Stimulated activated CD8-positive, alpha-beta memory T cell treated with anti-CD3 and anti-CD28 coated beads, Interleukin-2, amount 100 ng/mL, for 1 hour (primary cell): ENCODE measurements at regions not wholly inside any gene's neighbourhood (a gene's known extent, or its start where the extent isn't known, plus 50 kb on each side); places are given as distances from the start of the nearest gene placed in this dataset.
"Not testable (repeated sequence)": the region's sequence is repeated elsewhere in the genome, so short reads cannot be mapped to it uniquely, and the experiment has no call there.

Experiments
- DNase-seq, 2 donors: peaks; one replicate each; pipeline ENCODE4 v3.0.0-alpha.2; 2020; ENCODE audit warnings: low read depth in 2 of 2

DNA sequence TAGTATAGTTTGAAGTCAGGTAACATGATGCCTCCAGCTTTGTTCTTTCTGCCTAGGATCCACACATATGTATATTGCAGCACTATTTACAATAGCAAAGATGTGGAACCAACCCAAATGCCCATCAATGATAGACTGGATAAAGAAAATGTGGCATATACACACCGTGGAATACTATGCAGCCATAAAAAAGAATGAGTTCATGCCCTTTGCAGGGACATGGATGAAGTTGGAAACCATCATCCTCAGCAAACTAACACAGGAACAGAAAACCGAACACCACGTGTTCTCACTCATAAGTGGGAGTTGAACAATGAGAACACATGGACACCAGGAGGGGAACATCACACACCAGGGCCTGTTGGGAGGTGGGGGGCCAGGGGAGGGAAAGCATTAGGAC lies 1111.5 kb downstream of the BRD1 start:
- DNase-seq: not testable (repeated sequence)

DNA sequence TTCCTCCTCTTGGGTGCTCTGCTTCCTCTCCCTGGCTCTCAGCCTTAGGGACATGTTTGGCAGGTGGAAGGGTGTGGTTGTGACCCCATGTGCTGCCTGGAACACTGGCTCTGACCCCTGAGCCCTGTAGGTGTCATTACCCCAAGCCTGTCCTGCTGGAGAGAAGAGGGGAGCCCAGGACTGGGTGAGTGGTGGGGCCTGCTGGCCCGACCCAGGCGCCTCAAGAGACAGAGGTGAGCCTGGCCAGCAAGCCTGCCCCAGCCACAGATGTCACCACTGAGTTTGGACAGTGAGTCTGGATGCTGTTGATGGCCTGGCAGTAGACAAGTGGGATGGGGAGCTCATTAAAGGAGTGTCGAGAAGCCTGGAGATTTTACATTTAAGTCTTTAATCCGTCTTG lies 1112.2 kb downstream of the BRD1 start:
- no peak for DNase-seq

DNA sequence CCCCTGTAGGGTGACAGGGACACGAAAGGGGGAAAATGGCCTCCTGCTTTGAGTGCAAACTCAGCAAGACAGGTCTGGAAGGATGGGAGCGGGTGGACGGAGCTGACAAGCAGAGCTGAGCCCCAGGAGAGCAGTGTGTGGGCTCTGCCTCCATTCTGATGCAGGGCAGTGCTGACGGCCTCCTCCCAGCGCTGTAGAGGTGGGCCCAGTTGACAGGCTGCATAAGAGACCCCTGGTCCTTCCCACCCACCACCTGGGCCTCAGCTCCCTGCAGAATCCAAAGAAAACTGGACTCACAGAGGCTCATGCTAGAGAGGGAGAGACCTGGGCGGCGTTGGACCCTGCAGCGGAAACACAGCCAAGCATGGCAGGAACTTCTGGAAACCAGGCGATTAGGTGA lies 1113.4 kb downstream of the BRD1 start:
- DNase-seq: no peak

DNA sequence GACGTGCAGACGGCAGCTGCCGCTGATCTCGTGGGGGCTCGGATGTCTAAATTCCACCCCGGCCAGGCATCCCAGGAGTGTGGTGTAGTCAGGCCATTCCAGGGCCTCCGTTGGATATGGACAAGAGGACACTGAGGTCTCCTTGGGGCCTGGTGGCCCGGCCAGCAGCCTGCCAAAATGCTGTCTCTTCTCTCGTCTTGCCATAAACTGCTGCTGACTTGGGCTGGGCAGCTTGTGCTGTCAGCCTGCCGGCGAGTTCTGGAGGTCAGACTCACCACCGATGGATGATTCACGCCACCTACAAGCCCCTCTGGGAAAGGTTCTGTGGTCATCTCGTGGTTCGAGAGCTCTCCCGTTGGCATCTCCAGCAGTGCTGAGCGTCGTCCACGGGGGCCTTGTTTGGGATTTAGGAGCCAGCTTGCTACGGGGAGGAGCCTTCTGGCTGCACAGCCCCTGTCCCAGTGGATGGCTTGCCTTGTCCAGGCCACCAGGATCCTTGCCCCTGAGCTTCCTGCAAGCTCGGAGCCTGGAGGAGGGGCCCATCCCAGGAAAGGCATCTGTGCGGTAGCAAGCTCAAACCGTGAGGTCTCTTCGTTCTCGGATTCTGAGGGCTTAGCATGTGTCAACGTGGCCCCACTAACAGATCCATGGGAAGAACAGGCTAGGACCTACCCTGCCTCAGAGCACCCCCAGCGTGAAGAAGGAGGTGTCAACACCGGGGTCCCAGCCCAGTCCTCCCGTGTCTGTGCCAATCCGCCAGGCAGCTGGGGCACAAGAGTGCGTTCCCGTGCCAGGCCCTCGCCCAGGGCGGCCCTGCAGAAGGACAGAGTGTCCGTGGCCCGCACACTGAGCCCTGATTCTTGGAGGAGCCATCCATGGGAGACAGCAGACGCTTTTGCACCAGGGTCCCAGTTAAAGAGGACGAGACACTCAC lies 1114.1 kb downstream of the BRD1 start:
- DNase-seq: no peak

DNA sequence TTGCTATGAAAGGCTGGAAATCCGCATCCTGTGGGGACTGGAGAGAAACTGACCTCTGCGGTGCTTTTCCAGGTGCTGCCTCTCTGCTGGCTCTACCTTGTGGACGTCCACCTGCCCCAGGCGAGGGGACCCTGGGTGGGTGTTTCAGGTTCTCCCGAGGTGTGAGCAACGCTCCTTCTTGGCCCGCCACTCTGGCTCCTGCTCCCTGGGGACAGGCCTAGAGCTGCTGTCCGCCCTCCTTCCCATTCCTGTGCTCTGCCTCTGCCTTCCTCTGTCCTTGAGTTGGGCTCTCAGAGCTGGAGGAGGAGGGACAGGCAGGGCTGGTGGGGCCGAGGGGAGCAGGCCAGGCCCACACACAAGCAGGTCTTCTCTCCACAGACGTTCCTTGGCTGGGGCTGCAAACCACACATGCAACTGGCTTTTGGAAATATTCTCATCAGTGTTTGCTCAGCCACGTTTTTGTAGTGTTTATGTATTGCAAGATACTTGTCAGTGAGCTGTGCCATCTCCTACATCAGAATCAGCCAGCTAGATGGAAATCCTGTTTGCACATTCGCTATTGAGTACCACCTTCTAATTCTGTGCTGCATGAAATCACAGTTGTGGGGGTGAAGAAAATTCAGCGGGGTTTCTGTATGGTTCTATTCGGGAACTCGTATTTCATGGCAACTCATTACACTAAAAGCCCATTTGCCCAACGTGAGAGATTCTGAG lies 1115.0 kb downstream of the BRD1 start:
- DNase-seq: no peak

DNA sequence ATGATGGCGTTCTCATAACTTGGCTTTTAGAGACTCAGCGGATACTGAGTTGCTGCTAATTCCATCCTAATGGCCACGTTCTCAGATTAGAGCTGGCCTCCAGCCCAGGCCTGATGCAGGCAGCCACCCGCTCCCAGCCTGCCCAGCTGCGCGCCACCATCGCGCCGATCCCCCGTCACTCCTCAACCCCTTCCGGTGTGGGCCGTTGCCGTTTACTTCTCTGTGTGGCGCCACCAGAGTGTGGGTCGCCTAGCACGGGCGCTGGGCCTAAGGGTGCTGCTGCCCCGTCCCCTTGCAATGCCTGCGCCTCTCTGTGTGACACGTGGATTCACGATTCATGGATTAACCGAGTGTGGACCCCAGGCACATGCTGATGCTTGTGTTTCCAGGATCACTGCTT lies 1116.0 kb downstream of the BRD1 start:
- no peak for DNase-seq

DNA sequence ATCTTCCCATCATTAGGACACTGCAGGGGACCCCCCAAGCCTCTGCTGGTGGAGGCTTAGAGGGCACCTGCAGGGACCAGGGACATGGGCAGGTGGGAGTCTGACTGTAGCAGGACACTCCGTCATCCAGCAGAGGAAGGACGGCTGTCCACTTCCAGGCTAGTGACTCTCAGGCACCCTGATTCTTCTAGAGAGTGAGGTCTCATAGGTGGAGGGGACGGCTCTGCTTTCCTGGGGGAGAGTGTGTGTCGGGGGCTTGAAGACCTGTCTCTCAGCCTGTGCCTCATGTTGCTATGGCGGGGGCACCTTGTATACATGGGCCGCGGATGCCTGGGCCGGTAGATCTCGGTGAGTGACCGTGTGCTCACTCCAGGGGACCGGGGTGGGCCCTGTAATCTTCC lies 1116.6 kb downstream of the BRD1 start:
- DNase-seq: no peak

DNA sequence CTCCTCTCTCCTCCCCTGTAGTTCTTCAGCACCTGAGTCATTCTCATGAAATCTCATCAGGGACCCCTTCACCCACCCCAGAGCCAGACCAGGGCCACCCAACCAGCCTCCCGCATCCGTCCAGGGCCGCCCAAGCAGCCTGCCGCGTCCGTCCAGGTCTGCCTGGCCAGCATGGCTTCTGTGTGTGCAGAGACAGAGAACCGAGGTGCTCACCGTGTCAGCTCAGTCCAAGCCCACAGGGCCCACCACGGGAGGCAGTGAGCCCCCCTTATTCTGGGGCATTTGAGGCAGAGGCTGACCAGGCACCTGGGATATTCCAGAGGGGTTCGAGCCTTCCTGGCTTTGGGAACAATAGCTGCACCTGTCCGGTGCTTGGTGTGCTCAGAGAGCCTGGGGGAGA lies 1117.3 kb downstream of the BRD1 start:
- no peak for DNase-seq

DNA sequence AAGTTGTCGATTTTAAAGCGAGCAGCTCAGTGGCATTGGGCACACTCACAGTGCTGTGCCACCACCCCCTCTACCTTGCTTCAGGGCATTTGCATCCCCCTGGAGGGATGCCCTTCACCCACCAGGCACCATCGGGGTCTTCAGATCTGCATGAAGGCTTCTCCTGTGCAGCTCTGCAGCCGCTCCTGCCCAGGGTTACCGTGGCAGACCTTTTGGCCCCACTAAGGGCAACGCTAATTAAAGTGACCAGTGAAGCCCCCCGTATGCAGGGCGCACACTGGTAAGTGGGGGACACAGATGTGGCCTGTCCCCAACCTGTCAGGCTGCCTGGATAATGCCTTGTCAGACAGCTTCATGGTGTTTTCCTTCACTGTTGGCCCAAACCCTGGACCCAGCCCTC lies 1117.7 kb downstream of the BRD1 start:
- DNase-seq: no peak

DNA sequence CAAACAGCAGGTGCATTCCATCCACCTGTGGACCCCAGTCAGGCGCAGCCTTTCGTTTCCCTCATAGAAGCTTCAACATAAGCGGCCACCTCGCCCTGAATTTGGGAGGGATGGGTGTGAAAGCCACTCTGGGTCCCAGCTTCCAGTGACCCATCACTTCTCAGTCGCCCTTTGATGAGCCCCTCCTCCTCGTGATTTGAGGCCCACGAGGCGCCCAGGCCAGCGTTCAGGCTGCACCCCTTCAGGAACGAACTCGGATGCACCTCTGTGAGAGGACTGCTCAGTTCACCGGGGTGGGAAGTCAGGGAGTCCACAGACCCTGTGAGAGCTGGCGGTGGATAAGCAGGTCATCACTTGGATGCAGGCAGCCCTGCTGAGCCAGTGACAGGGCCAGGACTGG lies 1118.2 kb downstream of the BRD1 start:
- no peak for DNase-seq

DNA sequence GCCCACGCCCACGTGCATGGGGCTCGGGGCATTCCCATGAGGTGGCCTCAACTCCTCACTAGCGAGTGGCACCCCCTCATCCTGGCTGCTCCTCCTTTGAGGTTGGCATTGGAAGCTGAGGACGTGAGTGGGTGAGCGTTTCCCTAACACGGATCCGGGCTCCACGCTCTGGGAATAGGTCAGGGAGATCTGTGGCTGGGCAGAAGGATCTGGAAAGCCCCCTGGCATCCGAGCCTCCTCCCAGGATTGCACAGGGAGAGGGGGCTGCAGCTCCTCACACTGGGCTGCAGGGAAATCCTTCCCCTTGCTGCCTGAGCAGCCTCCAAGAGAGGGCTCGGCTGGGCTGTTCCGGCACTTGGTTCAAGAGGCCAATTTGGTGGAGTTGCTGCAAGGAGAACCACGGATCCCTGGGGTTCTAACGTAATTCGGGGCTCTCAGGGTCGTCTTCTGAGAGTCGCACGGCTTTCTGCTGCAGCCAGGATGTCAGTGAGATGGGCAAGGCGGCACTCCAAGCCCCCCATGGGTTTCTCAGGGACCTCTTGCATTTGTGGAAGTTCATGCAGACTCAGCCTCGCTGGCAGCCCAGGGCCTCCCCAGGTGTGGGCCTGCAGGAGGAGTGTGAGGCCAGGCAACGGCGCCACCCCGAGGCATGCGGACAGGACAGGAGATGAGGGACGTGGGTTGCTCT lies 1119.0 kb downstream of the BRD1 start:
- no peak for DNase-seq

DNA sequence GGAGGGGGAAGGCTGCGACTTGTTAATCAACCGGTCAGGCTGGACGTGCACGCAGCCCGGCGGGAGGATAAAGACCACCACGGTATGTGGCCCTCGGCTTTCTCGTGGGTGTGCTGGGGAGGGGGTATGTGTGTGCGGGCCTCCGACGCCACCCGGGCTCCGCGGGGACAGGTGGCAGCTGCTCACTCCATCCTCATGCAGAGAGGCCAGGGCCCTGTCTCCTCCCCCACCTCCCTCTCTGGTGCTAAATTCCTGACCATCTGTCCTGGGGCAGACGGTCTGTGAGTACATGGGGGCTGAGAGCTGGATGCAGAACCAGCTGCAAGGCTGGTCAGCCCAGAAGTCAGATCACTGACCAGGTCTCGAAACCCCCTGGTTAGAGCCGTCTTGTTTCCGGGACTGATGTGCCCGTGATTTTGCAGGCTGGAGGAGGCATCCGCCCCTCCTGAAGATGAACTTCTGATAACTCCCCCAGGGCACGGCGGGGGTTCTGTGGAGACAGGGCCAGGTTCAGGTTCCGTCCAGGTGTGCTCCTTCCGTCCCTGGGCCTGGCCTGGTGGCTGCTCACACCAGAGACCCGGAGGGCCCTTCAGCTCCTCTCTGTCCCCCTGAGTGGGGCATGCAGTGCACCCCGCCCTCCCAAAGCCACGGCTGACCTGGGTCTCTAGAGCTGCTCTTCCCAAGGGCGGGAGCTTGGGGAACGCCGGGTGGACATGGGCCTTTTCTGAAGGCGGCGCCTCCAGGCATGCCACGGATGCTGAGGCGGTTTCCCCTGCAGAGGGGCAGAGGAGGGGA lies 1119.7 kb downstream of the BRD1 start:
- no peak for DNase-seq

DNA sequence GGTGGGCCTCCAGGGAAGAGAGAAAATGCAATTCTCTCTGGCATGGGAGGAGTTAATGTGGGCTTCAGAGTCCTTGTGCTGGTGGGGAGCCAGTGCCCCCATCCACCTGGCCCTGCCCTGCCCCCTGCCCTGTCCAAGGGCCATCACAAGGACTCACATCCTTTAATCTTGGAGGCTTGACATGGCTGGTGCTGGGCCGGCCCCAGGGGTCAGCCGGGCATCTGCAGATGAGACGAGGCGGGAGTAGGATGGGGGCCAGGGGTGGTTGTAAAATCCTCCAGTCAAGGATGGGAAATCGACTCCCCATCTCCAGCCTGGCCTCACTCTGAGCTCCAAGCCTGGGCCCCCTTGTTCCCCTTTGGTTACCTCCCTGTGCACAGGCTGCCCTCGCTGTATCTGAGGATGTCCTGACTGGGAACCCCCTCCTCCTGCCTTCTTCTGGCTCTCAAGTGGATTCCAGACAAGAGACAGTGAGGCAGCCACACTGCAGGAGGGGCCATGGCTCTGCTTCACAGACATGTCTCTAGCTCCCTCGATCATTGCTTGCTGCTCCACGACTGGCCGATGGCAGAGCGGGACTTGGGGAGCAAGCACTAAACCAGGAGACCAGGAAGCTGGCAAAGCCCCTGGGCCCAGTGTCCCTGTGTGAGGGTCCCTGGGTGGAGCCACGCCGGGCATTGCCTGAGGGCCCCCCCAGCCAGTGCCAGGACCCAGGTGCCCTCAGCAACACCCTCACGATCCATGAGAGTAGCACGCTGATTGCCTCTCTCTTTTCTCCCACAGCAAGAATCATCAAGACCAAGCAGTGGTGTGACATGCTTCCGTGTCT lies 1120.5 kb downstream of the BRD1 start:
- DNase-seq: no peak

DNA sequence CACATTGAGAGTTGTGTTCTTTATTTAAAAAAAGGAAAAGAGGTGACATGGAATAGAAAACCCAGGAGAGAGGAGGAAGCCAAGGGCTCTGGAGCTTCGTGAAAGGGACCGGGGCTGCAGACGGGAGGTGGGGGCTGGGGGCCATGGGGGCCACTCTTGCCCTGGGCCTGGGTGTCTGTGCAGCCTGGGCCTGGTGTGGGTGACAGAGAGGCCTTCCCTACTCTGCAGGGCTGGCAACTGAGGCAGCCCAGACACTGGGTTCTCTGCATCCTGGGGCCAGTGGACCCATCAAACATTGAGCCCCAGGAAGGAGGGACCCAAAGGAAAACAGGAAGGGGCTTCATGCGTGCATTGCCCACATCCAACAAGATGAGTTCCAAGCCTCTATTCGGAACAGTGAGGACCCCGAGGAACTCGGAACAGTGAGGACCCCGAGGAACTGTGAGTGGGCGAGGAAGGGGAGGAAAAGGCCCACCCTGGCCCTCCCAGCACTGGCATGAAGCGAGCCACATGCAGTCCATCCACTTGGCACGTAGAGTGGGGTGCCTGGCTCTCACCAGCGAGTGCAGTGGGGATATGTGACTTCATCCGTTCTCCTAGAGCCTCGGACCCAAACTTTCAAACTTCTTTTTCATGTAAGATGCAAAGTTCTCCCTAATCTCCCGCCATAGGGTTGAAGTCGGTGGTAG lies 1121.6 kb downstream of the BRD1 start:
- DNase-seq: no peak

DNA sequence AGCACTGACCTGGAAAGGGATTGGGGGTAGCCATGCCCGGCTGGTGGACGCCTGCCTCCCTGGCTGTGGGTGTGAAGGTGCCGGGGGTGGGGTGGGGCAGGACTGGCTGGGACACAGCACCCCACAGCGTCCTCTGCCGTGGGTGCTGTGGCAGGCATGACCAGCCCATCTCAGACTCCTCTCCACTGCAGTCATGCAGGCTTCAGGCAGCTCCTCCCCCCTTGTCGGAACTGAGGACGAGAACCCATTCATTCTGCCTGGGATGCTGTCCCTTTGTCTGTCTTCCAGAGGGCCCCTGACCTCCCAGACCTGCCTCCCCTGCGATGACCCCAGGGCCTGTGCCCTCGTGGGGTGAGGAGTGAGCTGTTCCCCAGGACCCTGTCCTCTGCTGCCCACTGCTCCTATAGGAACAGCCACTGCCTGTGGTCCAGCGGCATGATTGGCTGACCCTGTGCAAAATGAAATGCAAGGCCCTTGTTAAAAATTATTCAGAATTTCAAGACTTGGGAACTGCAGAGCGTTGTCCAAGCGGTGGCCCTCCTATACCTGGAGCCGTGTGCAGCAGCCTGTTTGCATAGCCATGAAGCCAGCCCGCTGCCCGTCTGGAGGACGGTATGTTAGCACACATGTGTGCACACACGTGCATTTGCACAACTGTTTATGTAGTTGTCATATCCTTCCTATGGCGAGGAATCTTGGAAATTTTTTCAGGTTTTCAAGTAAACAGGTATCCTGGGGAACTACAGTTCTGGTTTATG lies 1122.3 kb downstream of the BRD1 start:
- DNase-seq: no peak

DNA sequence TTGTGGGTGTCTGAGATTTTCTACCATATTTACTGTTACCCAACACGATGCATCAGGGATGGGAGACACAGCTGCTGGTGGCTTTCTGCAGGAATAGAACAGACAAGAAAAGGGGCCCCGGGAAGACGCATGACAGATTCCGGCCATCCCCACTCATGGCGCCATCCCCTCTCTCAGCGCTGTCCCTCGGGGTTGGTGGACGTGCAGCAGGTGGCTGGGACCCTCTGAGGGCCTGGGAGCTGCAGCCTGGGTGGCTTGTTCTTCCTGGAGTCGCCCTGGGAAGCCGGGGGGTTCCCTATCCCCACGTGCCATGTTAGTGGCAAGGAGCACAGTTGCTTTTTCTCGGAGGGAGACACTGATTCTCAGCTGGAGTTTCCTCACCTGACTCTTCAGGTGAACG lies 1123.3 kb downstream of the BRD1 start:
- DNase-seq: no peak

DNA sequence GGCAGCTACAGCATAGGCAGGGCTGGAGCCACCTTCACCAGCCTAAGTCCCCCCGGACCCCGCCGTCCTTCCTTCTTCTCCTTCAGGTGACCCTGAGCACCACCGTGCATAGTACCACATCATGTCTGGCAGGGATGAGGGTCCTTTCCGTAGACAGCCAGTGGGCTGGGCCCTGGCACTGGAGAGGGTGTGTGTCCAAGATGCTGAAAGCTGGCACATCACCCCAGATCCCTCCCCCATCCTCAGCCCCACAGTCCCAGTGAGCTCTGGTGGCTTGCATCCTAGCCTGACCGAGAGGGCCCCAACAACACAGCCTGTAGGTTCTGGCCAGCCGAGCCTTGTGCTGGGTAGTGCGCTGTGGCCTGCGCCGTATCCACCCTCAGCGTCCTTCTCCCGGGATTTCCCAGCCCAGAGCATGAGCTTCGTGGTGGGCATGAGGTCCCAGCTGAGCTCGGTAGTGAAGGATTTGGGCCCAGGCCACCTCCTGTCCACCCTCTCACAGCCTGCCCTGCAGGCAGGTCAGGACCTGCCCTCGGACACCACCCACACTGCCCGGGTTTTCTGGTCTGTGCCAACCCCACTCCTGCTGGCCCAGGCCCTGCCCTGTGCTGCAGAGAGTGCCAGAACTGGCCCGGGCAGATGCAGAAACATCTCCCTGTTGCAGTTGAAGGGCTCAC lies 1124.3 kb downstream of the BRD1 start:
- no peak for DNase-seq

DNA sequence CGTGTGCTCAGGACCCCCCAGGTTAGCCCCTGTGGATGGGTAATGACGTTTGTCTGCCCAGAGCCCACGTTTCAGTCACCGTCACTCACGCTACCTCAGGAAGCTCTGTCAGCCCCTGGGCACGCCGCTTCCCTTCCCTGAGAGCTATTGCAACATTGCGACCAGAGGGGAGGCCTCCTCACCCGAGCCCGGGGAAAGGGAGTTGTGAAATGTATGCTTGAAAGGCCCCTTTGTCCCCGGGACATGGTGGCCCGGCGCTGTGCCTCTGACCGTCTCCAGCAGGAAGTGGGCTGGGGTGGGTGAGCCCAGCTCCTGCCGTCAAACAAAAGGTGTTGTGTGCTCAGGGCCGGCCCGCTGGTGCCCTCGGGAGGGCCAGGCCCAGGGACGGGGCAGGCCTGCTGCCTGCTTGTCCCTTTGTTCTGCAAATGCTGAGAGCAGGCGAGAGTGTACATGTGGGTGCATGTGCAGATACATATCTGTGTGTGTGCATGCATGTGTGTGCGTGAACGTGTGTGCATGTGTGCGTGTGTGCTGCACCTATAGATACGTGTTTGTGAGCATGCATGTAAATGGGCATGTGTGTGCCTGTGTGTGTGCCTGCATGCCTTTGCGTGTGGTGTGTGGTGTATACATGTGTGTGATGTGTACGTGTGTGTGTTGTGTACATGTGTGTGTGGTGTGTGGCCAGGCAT lies 1125.0 kb downstream of the BRD1 start:
- no peak for DNase-seq
